ENCODE measurements at regions not wholly inside any gene's neighbourhood (a gene's known extent, or its start where the extent isn't known, plus 50 kb on each side); places are given as distances from the start of the nearest gene placed in this dataset.

- DNase-seq: no peak
Observed at GRCh38 chr9:106727969-106728368, 135.0 kb upstream of the ZNF462 start.

- no peak for DNase-seq
Observed at GRCh38 chr9:106728860-106729259, 134.1 kb upstream of the ZNF462 start.

GRCh38 chr9:106731910-106732309, 131.1 kb upstream of the ZNF462 start:
- DNase-seq: no peak

GRCh38 chr9:106733828-106734380, 129.1 kb upstream of the ZNF462 start:
- no peak for DNase-seq

- no peak for DNase-seq
Observed at GRCh38 chr9:106737516-106737915, 125.5 kb upstream of the ZNF462 start.

- DNase-seq: no peak
Observed at GRCh38 chr9:106738109-106738508, 124.9 kb upstream of the ZNF462 start.

GRCh38 chr9:106745457-106745856, 117.5 kb upstream of the ZNF462 start:
- DNase-seq: no peak

- DNase-seq: no peak
Observed at GRCh38 chr9:106745876-106746275, 117.1 kb upstream of the ZNF462 start.

- no peak for DNase-seq
Observed at GRCh38 chr9:106751681-106752080, 111.3 kb upstream of the ZNF462 start.

- DNase-seq: peak; percentile 81
Observed at GRCh38 chr9:106752581-106752980, 110.4 kb upstream of the ZNF462 start.

- DNase-seq: no peak
Observed at GRCh38 chr9:106753155-106753671, 109.8 kb upstream of the ZNF462 start.

GRCh38 chr9:106755736-106756135, 107.2 kb upstream of the ZNF462 start:
- peak; percentile 82 for DNase-seq

- DNase-seq: no peak
Observed at GRCh38 chr9:106757514-106757913, 105.5 kb upstream of the ZNF462 start.

- no peak for DNase-seq
Observed at GRCh38 chr9:106758911-106759310, 104.1 kb upstream of the ZNF462 start.

- no peak for DNase-seq
Observed at GRCh38 chr9:106761493-106761892, 101.5 kb upstream of the ZNF462 start.

GRCh38 chr9:106766616-106767015, 96.3 kb upstream of the ZNF462 start:
- DNase-seq: no peak

- no peak for DNase-seq
Observed at GRCh38 chr9:106769331-106769730, 93.6 kb upstream of the ZNF462 start.

- no peak for DNase-seq
Observed at GRCh38 chr9:106771608-106772007, 91.4 kb upstream of the ZNF462 start.

- no peak for DNase-seq
Observed at GRCh38 chr9:106772523-106773290, 90.3 kb upstream of the ZNF462 start.

- DNase-seq: no peak
Observed at GRCh38 chr9:106773750-106774149, 89.2 kb upstream of the ZNF462 start.

- DNase-seq: no peak
Observed at GRCh38 chr9:106775960-106776359, 87.0 kb upstream of the ZNF462 start.

GRCh38 chr9:106779796-106780195, 83.2 kb upstream of the ZNF462 start:
- no peak for DNase-seq

- DNase-seq: no peak
Observed at GRCh38 chr9:106783121-106783520, 79.8 kb upstream of the ZNF462 start.

- DNase-seq: no peak
Observed at GRCh38 chr9:106784076-106784475, 78.9 kb upstream of the ZNF462 start.

GRCh38 chr9:106785200-106785599, 77.8 kb upstream of the ZNF462 start:
- DNase-seq: no peak

All from islet precursor cell (in vitro differentiated cells).